ENCODE measurements at regions not wholly inside any gene's neighbourhood (a gene's known extent, or its start where the extent isn't known, plus 50 kb on each side); places are given as distances from the start of the nearest gene placed in this dataset.

- no peaks in the 10 kb centered on the region for H3K27me3 ChIP-seq (ENCODE audit: insufficient read depth)
- peaks cover 0 to 18% of the 10 kb centered on the region in 2 experiments; a peak in 1 of 4 replicates for H3K4me1 ChIP-seq (ENCODE audit: control insufficient read depth in 1 of 2, insufficient read depth in 2 of 2, low read depth in 1 of 2, low read length in 1 of 2)
- DNase-seq = no peak
- no peak overlapping the region for H3K27ac ChIP-seq (ENCODE audit: low read depth in 2 of 2, low read length in 1 of 2)
- no peaks in the 10 kb centered on the region for H3K79me2 ChIP-seq (ENCODE audit: insufficient read depth)
- H3K9me2 ChIP-seq = no peaks in the 10 kb centered on the region
- H3K36me3 ChIP-seq (replicated peaks in 1 of 2; ENCODE audit: control insufficient read depth in 1 of 2, insufficient read depth in 2 of 2, low read length in 1 of 2) = no peaks in the 10 kb centered on the region
- ChIA-PET POLR2A (no interaction called here), CTCF (interaction anchor here (0.6 kb wide), 1 partner anchor 45 kb away, joined by 3 read pairs; no protein-coding TSS in a partner anchor)
- TF ChIP-seq RCOR1 (IDR thresholded peaks at IDR 0.05; ENCODE audit: low read length) (no peak), ZBTB33 (IDR thresholded peaks at IDR 0.05; ENCODE audit: borderline replicate concordance, low read depth) (no peak), RAD21 (IDR thresholded peaks at IDR 0.05; ENCODE audit: low read length) (no peak), TCF12 (IDR thresholded peaks at IDR 0.05) (no peak), JUND (IDR thresholded peaks at IDR 0.05) (no peak), MEF2A (IDR thresholded peaks at IDR 0.05; ENCODE audit: borderline replicate concordance, low read depth) (no peak), ELF1 (IDR thresholded peaks at IDR 0.05) (no peak), FOXJ3 (CRISPR knock-in tag; IDR thresholded peaks at IDR 0.05) (no peak), SIN3A (IDR thresholded peaks at IDR 0.05; ENCODE audit: borderline replicate concordance, low read depth, low read length) (no peak), NFIC (IDR thresholded peaks at IDR 0.05; ENCODE audit: borderline replicate concordance) (no peak), FOXM1 (IDR thresholded peaks at IDR 0.05; ENCODE audit: low read depth) (no peak), REST (IDR thresholded peaks at IDR 0.05; ENCODE audit: low read depth, low read length) (no peak), MXI1 (IDR thresholded peaks at IDR 0.05; ENCODE audit: low read depth, low read length) (no peak), NRF1 (IDR thresholded peaks at IDR 0.05; ENCODE audit: low read depth, low read length) (no peak), RFX5 (IDR thresholded peaks at IDR 0.05; ENCODE audit: low read length) (no peak)
- H4K20me1 ChIP-seq (ENCODE audit: insufficient read depth) = no peaks in the 10 kb centered on the region
- no peak overlapping the region for H3K4me2 ChIP-seq
- H2AFZ ChIP-seq (ENCODE audit: low read depth) = no peak overlapping the region
- no peaks in the 10 kb centered on the region for H3K9me3 ChIP-seq
- H3K4me3 ChIP-seq (ENCODE audit: low read depth in 2 of 2, low read length in 1 of 2) = no peak overlapping the region
- no peaks in the 10 kb centered on the region for H3F3A ChIP-seq (replicated peaks; ENCODE audit: insufficient read depth)
- 14% methylated on average over 1 of the region's 1 CpG for WGBS (ENCODE audit: low lambda C conversion rate)
- no peak overlapping the region for H3K9ac ChIP-seq
These were observed 74.7 kb downstream of the BUD13 start for GRCh38 chr11:116698080-116698479.

All from SK-N-SH (cell line).